ENCODE measurements at regions not wholly inside any gene's neighbourhood (a gene's known extent, or its start where the extent isn't known, plus 50 kb on each side); places are given as distances from the start of the nearest gene placed in this dataset.

DNA sequence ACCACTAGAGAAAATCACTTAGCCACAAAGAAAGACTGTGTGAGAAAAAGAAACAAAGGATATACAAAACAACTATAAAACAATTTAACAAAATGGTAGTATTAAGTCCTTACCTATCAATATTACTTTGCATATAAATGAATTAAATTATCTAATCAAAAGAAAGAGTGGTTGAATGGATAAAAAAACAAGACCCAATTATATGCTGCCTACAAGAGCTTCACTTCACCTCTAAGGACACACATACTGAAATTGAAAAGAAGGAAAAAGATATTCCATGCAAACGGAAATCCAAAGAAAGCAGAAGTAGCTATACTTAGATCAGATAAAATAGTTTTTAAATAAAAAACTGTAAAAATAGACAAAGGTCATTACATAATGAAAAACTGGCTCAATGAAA is 134.9 kb upstream of the CCDC196 start:
- TF ChIP-seq, protein P1, sequence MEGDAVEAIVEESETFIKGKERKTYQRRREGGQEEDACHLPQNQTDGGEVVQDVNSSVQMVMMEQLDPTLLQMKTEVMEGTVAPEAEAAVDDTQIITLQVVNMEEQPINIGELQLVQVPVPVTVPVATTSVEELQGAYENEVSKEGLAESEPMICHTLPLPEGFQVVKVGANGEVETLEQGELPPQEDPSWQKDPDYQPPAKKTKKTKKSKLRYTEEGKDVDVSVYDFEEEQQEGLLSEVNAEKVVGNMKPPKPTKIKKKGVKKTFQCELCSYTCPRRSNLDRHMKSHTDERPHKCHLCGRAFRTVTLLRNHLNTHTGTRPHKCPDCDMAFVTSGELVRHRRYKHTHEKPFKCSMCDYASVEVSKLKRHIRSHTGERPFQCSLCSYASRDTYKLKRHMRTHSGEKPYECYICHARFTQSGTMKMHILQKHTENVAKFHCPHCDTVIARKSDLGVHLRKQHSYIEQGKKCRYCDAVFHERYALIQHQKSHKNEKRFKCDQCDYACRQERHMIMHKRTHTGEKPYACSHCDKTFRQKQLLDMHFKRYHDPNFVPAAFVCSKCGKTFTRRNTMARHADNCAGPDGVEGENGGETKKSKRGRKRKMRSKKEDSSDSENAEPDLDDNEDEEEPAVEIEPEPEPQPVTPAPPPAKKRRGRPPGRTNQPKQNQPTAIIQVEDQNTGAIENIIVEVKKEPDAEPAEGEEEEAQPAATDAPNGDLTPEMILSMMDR (IDR thresholded peaks at IDR 0.05) = no peak
- TF ChIP-seq POLR2A (IDR thresholded peaks at IDR 0.05) = no peak

Measured in uterus (tissue), 2 donors.